UCSD-AML1 (cell line): ENCODE measurements at regions not wholly inside any gene's neighbourhood (a gene's known extent, or its start where the extent isn't known, plus 50 kb on each side); places are given as distances from the start of the nearest gene placed in this dataset.

Experiments
- DNase-seq: peaks from one replicate; lab custom pipeline; 2025; ENCODE audit not compliant: unreplicated experiment; lab: John Stamatoyannopoulos, UW

DNA sequence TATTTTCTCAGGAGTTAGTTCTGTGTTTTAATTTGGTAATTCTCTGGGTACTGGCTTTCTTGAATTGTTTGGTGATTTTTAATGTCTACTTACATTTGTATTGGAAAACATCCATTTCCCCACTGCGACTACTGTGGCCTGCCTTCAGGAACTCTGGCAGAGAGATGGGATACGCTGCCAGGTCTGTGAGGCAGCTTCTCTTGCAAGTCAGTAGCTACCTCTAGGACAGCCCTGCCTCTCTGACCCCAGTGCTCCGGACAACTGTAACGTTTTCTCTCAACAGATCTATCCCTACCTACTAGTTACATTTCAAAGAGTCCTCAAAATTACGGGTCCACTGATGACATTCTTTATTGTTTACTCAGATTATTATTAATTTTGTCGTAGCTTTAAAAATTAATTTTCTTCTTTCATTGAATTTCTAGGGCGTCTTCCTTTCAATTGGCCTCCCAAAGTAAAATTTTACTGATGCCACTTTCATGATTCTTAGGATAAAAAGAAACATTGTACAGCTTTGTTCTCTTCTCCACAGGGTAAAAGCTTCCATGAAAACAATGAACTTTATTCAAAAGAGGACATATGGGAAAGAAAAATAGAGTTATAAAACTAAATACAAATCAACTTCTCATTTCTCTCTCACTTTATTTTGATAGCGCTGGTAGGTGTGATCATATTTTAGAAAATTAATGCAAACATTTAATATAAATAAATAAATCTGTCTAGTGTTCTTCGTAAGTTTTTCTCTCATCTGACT, 123.2 kb upstream of the GOLGA8J start:
- no peak for DNase-seq

GRCh38 chr15:29952225-29952624, 130.0 kb upstream of the TJP1 start:
- DNase-seq: no peak

DNA sequence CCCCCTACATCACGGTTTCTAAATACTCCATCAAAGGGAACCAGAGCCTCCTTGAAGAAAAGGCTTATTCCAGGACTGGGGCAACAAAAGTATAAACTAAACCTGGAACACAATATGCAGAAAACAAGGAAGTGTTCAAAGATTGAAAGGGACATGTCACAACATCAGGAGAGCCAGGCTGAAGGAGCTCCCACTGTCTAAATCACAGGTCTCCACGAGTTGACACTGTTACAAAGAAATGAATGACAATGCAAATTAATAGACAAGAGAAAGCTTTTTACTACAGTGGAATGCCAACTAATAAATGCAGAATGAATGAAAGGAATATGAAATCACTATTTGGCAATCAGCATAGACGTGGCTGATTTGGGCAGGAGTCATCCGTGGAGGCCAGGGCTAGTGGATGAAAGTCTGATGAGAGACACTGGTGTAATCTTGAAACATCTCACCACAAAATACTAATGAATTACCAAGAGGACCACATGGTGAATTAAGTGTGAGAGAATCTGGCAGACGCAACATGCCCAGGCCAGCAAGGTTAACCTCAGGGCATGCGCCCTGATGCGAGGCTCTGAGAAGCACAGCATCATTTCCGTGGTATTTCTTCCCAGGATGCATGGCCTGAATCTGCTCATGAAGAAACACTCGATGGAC, 123.8 kb upstream of the TJP1 start:
- DNase-seq: no peak

DNA sequence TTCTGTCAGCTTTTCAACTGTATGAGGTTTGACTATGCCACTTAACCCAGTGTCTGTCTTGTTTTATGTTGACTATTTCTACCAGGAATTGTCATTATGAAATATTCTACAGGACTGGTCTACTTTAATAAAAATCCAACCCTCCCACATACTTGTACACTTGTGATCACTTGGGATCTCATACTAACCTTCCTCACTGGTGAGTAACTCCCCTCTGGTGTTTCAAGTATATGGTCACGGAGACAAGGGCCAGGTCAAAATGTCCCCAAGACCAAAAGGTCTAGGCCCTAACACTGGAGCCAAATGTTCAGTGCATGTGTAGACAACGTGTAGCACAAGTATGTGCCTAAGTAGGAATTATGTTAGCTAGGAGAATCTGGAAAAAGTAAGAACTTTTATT, 122.7 kb upstream of the TJP1 start:
- DNase-seq: no peak

GRCh38 chr15:29942548-29942947, 120.3 kb upstream of the TJP1 start:
- no peak for DNase-seq

DNA sequence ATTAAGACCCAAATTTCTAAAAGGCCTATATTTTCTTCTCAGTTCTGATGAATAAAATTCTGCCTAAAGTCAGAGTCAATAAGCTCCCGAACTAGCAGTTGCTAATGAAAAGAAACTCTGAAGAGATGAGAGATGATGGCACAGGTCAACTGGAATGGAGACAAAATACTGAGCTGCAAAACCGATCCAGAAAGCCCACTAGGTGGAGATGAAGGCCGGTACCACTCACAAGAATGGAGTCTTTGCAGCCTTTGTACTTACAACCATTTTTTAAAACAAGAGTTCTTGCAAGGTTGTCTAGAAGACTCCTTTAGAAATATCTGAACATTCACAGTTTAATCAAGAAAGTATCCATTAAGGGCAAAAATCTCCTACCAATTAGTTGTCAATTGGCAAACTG, 119.9 kb upstream of the TJP1 start:
- DNase-seq: no peak

DNA sequence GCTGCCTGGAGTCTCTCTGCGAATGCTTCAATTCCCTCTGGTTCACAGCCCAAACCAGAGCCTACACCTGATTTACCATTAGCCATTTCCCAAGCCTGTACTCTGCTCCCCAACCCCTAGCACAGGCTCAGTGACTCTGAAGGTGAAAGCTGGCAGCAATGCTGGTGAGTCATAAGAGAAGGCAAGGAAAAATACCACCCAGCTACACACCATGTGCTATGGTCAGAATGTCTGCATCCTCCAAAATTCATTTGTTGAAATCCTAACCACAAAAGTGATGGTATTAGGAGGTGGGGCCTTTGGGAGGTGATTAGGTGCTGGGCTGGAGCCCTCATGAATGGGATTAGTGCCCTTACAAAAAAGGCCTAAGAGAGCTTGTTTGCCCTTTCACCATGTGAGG, 117.1 kb upstream of the TJP1 start:
- DNase-seq: no peak

GRCh38 chr15:29938361-29939335, 116.4 kb upstream of the TJP1 start:
- DNase-seq: no peak

- DNase-seq: no peak
Observed at GRCh38 chr15:29937956-29938355, 115.7 kb upstream of the TJP1 start.

DNA sequence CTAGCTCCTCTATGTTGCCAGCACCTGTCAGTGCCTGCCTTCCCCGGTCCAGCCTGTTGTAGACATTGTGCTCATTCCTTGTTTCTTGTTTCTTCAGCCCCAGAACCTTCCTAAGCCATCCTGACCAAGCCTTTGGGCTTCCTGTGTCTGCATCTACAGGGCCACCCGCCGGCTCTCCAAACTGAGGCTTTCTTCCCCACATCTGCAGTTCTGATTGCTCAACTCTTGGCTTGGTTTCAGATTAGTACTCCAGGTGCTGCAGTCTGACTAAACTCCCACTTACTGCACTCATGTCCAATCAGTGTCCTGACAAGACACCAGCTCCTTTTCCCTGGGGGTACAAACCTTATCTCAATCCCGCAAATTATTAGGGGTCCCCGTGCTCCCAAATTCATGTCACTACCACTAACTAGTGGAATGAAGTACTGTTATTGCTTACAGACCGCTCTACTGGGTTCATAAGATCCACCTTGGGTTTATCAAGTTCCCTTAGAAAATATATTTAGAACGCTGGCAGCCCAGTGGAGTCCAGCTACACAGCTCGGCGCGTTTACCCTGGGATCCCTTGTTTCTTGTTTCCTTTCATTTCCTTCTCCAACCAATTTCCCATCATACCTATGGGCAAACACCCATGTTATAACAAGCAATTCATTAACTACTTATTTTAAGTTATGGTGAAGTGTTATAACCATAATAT, 114.2 kb upstream of the TJP1 start:
- no peak for DNase-seq

DNA sequence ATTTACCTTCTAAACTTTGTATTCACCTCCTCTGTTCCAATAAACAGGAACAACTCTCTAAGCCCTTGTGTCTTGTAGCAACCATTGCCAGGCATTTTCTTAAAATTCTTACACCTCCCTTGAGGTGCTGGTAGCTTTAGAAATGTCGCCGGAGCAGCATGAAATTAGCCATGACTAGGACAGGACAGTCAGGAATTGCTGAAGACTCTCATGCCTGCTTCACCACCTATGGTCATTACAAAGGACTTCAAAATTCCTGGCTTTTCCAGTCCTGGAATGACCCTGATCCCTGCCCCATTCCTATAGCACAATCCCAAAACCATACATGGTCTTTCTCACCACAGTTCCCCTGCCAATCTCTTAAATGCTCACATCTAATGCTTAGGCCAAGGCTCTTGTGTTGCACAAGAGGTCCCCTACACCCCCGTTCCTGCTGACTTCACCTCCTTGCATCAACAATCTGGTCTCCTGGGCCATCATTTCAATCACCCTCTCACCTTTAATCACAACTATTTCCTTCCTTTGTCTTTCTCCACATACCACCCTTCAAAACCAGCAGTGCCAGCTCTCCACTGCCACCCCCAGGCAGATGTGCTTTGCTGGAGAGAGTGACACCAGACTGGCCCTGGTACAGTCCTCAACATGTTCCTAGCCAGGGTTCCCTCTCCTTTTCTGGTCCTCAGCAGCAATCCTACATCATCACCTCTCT, 113.2 kb upstream of the TJP1 start:
- no peak for DNase-seq

- DNase-seq: no peak
Observed at GRCh38 chr15:29934251-29934650, 112.0 kb upstream of the TJP1 start.

GRCh38 chr15:29933042-29933803, 111.0 kb upstream of the TJP1 start:
- DNase-seq: no peak

GRCh38 chr15:29926083-29926388, 103.8 kb upstream of the TJP1 start:
- DNase-seq: no peak

DNA sequence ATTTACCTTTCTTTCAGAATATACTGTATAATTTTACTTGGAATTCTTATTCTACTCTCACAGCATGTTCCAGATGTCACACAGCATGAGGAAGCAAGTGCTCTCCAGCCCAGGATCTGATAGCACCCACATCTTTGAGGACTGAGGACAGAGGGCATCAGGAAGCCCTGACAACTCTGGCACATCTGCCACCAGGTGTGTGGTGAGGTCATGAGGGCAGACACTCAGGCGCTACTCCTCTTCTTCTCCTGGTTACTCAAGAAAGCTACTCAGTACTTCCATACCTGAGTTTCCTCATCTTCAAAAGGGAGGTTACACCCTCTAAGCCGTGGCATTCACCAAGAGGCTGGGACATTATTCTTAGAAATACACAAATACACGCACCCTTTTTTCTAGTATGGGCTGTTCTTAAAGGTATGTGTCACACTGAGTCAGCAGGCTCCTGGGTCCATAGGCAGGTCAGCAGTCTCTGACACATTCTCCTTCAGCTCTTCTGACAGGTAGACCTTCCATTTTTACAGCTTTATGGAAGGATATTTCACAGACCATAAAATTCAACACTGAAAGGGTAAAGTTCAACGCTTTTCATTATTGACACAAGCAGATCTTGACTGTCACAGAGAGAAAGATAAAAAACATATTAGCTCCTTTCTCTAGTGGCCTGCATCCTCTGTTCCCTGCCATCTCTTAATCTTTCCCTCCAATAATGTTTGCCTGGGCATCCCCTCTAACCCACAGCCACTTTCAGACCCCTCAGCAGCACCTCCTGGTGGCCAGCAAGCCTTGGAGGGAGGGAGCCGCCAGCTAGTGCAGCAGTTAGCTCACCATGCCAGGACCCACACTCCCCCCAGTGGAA, 103.2 kb upstream of the TJP1 start:
- peak; percentile 43 for DNase-seq

DNA sequence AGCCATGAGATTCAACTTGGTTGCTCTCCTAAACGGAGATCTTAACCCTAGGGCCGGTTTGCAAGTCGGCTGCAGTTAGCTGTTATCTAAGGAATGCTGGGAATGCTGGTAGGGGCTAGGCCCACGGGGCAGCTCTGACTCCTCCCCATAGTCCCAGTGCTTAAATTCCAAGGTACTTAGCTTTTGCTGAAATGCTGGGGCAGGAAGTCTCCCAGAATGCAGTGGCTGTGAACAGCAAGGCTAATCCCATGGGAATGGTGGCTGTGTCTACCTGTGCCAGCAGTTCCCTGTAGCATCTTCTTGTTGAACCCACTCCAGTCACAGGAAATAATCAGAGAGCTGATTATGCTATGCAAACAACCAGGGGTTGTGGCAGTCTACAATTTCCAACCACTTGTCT, 102.5 kb upstream of the TJP1 start:
- DNase-seq: no peak

- DNase-seq: no peak
Observed at GRCh38 chr15:29922191-29922590, 99.9 kb upstream of the TJP1 start.

GRCh38 chr15:29921130-29921601, 98.9 kb upstream of the TJP1 start:
- DNase-seq: no peak

GRCh38 chr15:29920515-29920914, 98.2 kb upstream of the TJP1 start:
- no peak for DNase-seq
